ENCODE measurements at regions not wholly inside any gene's neighbourhood (a gene's known extent, or its start where the extent isn't known, plus 50 kb on each side); places are given as distances from the start of the nearest gene placed in this dataset.

DNA sequence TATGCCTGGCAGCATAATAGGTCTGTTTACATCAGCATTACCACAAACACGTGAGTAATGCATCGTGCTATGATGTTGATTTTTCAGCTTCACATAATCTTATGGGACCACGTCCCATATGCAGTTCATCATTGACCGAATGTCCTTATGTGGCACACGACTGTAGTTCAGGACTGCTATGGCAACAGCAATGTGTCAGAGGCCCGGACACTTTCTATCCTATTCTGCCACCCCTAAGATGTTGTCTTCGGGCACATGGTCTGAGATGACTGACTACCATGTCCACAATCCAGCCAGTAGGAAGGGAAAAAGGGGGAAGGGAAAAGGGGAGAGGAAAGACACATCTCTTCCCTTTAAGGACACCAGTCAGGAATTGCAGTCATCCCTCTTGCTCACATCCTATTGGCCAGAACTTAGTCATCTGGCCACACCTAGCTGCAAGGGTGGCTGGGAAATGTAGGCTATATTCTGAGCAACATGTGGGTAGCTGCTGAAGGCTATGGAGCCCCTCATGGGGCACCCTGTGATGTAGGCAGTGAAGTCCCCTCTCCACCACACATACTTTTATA, 196.0 kb upstream of the RBPJ start:
- Histone ChIP-seq H3K36me3 (ENCODE audit: control insufficient read depth in 2 of 4, insufficient read depth in 4 of 4, low read length in 3 of 4) (no peaks in the 10 kb centered on the region), H2AK5ac (ENCODE audit: low read depth, low read length) (no peak overlapping the region), H3K4ac (replicated peaks; ENCODE audit: insufficient read length, low read depth, low read length) (no peak overlapping the region), H3K4me2 (ENCODE audit: insufficient read depth in 1 of 2, low read depth in 2 of 2, low read length in 2 of 2) (no peak overlapping the region), H2AFZ (ENCODE audit: low read length) (peak overlapping the region; percentile 34; the same call in 1 of the 2 replicates), H3K79me2 (ENCODE audit: control insufficient read depth in 1 of 2, insufficient read depth in 2 of 2, low read length in 2 of 2) (no peaks in the 10 kb centered on the region), H2BK20ac (ENCODE audit: low read length) (no peak overlapping the region), H3K23ac (ENCODE audit: insufficient read length) (no peak overlapping the region), H2BK5ac (ENCODE audit: low read depth, low read length) (no peak overlapping the region), H3K79me1 (ENCODE audit: low read depth, low read length) (no peaks in the 10 kb centered on the region), H3K23me2 (ENCODE audit: low read depth, low read length) (peaks cover 2% of the 10 kb centered on the region; the same call in 1 of the 2 replicates), H4K5ac (ENCODE audit: insufficient read length, low read depth, low read length) (no peak overlapping the region), H3K14ac (ENCODE audit: insufficient read length) (no peak overlapping the region), H3K9ac (replicated peaks in 1 of 4; ENCODE audit: extremely low read depth in 1 of 4, low read depth in 3 of 4, low read length in 3 of 4) (no peak overlapping the region), H3K27me3 (replicated peaks in 1 of 4; ENCODE audit: control insufficient read depth in 3 of 4, extremely low read depth in 1 of 4, insufficient read depth in 3 of 4, low read length in 3 of 4) (no peaks in the 10 kb centered on the region), H4K20me1 (replicated peaks in 1 of 2; ENCODE audit: control insufficient read depth in 1 of 2, insufficient read depth in 2 of 2, low read length in 2 of 2) (no peaks in the 10 kb centered on the region), H3K4me1 (replicated peaks in 1 of 4; ENCODE audit: control insufficient read depth in 3 of 4, insufficient read depth in 4 of 4, low read length in 3 of 4) (no peaks in the 10 kb centered on the region; a peak in 1 of 7 replicates), H3K9me3 (ENCODE audit: insufficient read depth in 2 of 2, low read depth in 1 of 2, low read length in 1 of 2) (no peaks in the 10 kb centered on the region), H3K18ac (ENCODE audit: extremely low read depth, low read length) (no peak overlapping the region), H3K27ac (ENCODE audit: low read depth, low read length) (no peak overlapping the region), H2BK15ac (ENCODE audit: low read length) (no peak overlapping the region), H2BK120ac (replicated peaks; ENCODE audit: low read depth, low read length) (no peak overlapping the region), H3K56ac (replicated peaks; ENCODE audit: insufficient read length, low read depth, low read length) (no peak overlapping the region), H4K8ac (ENCODE audit: extremely low read depth, insufficient read depth, low read length) (no peak overlapping the region), H2BK12ac (ENCODE audit: low read depth, low read length) (no peak overlapping the region), H3K4me3 (ENCODE audit: extremely low read depth in 1 of 4, insufficient read depth in 2 of 4, low read depth in 3 of 4, low read length in 4 of 4) (no peak overlapping the region), H4K91ac (replicated peaks; ENCODE audit: insufficient read length, low read length) (no peak overlapping the region)
- TF ChIP-seq, protein P1, sequence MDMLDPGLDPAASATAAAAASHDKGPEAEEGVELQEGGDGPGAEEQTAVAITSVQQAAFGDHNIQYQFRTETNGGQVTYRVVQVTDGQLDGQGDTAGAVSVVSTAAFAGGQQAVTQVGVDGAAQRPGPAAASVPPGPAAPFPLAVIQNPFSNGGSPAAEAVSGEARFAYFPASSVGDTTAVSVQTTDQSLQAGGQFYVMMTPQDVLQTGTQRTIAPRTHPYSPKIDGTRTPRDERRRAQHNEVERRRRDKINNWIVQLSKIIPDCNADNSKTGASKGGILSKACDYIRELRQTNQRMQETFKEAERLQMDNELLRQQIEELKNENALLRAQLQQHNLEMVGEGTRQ (IDR thresholded peaks at IDR 0.05; ENCODE audit: low read length): peak; percentile 49; the same call in 1 of the 2 replicates
- TF ChIP-seq, protein P2, sequence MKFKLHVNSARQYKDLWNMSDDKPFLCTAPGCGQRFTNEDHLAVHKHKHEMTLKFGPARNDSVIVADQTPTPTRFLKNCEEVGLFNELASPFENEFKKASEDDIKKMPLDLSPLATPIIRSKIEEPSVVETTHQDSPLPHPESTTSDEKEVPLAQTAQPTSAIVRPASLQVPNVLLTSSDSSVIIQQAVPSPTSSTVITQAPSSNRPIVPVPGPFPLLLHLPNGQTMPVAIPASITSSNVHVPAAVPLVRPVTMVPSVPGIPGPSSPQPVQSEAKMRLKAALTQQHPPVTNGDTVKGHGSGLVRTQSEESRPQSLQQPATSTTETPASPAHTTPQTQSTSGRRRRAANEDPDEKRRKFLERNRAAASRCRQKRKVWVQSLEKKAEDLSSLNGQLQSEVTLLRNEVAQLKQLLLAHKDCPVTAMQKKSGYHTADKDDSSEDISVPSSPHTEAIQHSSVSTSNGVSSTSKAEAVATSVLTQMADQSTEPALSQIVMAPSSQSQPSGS (IDR thresholded peaks at IDR 0.05; ENCODE audit: low read length): no peak
- TF ChIP-seq GABPA (IDR thresholded peaks at IDR 0.05; ENCODE audit: borderline replicate concordance, insufficient read depth, low read length): no peak
- no peak for TF ChIP-seq CEBPB (IDR thresholded peaks at IDR 0.05; ENCODE audit: low read depth, low read length)
- 0 out of 2 replicates have a peak, but pooled peaks have one; percentile 27 for TF ChIP-seq SIX5 (IDR thresholded peaks at IDR 0.05; ENCODE audit: low read depth, low read length)
- ChIA-PET POLR2A (ENCODE audit: partially characterized antibody) (no interaction called here), CTCF (ENCODE audit: partially characterized antibody) (interaction anchor here (1.4 kb wide), 1 partner anchor 333 kb away, joined by 3 read pairs; no protein-coding TSS in a partner anchor)
- 88% methylated on average over 7 of the region's 7 CpGs; no CpG with 5 or more reads in 1 of the 2 experiments for WGBS, 2 experiments (ENCODE audit: extremely low coverage in 1 of 2, insufficient coverage in 1 of 2, insufficient read length in 1 of 2, insufficient replicate concordance in 2 of 2, low coverage in 1 of 2, low lambda C conversion rate in 2 of 2, missing lambda C conversion rate in 1 of 2)
- DNase-seq (ENCODE audit: low read depth in 1 of 2, low spot score in 2 of 2): no peak
- FAIRE-seq: no peak

Data from H1 (cell line).